Esophagus muscularis mucosa (tissue), 3 donors: ENCODE measurements at regions not wholly inside any gene's neighbourhood (a gene's known extent, or its start where the extent isn't known, plus 50 kb on each side); places are given as distances from the start of the nearest gene placed in this dataset.

Source experiments
- POLR2A ChIP-seq: fragments of 450-650 bp; IDR thresholded peaks from one replicate; pipeline ENCODE4 v1.6.1; 2017; ENCODE audit warnings: antibody characterized with exemption, moderate library complexity, mild to moderate bottlenecking, low read depth
- TF ChIP-seq, protein P1 (sequence below), 3 experiments: fragments of 200-600 bp in 2 of 3; fragments of 450-650 bp in 1 of 3; sonication (generic) in 2 of 3; IDR thresholded peaks; one replicate each; pipeline ENCODE4 v1.5.1; 2017 to 2019; ENCODE audit warnings: antibody characterized with exemption in 3 of 3, mild to moderate bottlenecking in 2 of 3, moderate library complexity in 1 of 3

DNA sequence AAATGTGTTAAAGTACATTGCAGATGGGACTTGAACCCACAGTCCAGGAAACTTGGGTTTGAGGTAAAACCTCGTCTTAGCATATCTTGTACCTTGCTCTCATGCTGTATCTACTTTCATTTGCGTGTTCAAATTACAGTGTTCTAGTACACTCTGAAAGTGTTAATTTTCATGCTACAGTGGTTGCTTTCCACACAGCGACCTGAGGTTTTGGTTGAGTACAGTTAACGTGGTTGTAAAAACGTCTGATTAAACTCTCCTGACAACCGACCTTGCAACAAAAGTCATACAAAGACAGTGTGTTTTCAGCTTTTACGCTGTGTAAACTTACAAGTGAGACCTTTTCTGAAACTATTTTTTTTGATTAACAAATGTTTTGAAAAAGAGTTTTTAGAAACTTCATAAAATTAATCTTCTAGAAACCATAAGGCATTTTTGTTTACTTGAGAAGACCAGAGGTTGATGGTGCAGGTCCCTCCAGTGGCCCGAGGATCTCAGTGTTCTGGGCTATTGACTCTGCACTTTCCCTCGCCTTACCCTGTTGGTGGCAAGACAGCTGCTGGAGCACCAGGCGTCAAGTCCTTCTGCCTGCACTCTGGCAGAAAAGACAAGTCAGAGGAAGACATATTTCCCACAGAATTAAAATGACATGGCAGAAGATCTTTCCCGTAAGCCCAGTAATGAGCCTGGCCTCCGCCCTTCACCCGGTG is 334.0 kb downstream of the THBS2 start:
- TF ChIP-seq, protein P1, sequence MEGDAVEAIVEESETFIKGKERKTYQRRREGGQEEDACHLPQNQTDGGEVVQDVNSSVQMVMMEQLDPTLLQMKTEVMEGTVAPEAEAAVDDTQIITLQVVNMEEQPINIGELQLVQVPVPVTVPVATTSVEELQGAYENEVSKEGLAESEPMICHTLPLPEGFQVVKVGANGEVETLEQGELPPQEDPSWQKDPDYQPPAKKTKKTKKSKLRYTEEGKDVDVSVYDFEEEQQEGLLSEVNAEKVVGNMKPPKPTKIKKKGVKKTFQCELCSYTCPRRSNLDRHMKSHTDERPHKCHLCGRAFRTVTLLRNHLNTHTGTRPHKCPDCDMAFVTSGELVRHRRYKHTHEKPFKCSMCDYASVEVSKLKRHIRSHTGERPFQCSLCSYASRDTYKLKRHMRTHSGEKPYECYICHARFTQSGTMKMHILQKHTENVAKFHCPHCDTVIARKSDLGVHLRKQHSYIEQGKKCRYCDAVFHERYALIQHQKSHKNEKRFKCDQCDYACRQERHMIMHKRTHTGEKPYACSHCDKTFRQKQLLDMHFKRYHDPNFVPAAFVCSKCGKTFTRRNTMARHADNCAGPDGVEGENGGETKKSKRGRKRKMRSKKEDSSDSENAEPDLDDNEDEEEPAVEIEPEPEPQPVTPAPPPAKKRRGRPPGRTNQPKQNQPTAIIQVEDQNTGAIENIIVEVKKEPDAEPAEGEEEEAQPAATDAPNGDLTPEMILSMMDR (IDR thresholded peaks at IDR 0.05): no peak
- TF ChIP-seq POLR2A: no peak
